Liver (tissue), 8 donors: ENCODE measurements at regions not wholly inside any gene's neighbourhood (a gene's known extent, or its start where the extent isn't known, plus 50 kb on each side); places are given as distances from the start of the nearest gene placed in this dataset.

Experiments
- DNase-seq: peaks from one replicate; pipeline ENCODE4 v3.0.0-alpha.2; 2017; ENCODE audit warnings: low spot score
- H3K27ac ChIP-seq, 2 donors: one replicate each; pipeline ENCODE4 v1.7.0; 2013; ENCODE audit warnings: inconsistent platforms in 2 of 2, low read length in 2 of 2, control low read depth in 1 of 2, low read depth in 1 of 2, mild to moderate bottlenecking in 1 of 2
- H3K27me3 ChIP-seq, 4 donors: one replicate each; pipeline versions ENCODE4 v1.6.1 to v1.7.0; 2013; ENCODE audit warnings: low read length in 3 of 4, inconsistent platforms in 1 of 4, mild to moderate bottlenecking in 1 of 4, moderate library complexity in 1 of 4; ENCODE audit not compliant: control insufficient read depth in 4 of 4, insufficient read depth in 4 of 4
- H3K36me3 ChIP-seq, 4 donors: one replicate each; pipeline versions ENCODE4 v1.6.1 to v1.7.0; 2013; ENCODE audit warnings: low read length in 3 of 4, mild to moderate bottlenecking in 3 of 4, low read depth in 1 of 4, moderate library complexity in 1 of 4; ENCODE audit not compliant: control insufficient read depth in 4 of 4, insufficient read depth in 3 of 4
- H3K4me1 ChIP-seq, 4 donors: one replicate each; pipeline versions ENCODE4 v1.6.1 to v1.7.0; 2013; ENCODE audit warnings: low read length in 3 of 4, mild to moderate bottlenecking in 3 of 4, moderate library complexity in 1 of 4; ENCODE audit not compliant: control insufficient read depth in 4 of 4, insufficient read depth in 4 of 4
- H3K4me3 ChIP-seq, 3 donors: one replicate each; pipeline versions ENCODE4 v1.6.1 to v1.7.0; 2013; ENCODE audit warnings: low read length in 3 of 3, control low read depth in 1 of 3, low read depth in 1 of 3, mild to moderate bottlenecking in 1 of 3
- H3K9ac ChIP-seq, 2 donors: one replicate each; pipeline ENCODE4 v1.7.0; 2013; ENCODE audit warnings: low read length in 2 of 2, mild to moderate bottlenecking in 2 of 2, moderate library complexity in 2 of 2, control low read depth in 1 of 2, low read depth in 1 of 2
- H3K9me3 ChIP-seq, 4 donors: one replicate each; pipeline versions ENCODE4 v1.6.1 to v1.7.0; 2013; ENCODE audit warnings: low read length in 3 of 4; ENCODE audit not compliant: control insufficient read depth in 4 of 4
- EGR1 ChIP-seq, 2 donors: IDR thresholded peaks; 2 replicates each; pipeline ENCODE4 v1.6.1; 2016 to 2018; ENCODE audit warnings: antibody characterized with exemption in 2 of 2, low read depth in 2 of 2
- FOXA1 ChIP-seq: IDR thresholded peaks from 2 replicates; pipeline ENCODE4 v1.6.1; 2016; ENCODE audit warnings: antibody characterized with exemption
- FOXA2 ChIP-seq: IDR thresholded peaks from 2 replicates; pipeline ENCODE4 v1.6.1; 2016; ENCODE audit warnings: antibody characterized with exemption
- GABPA ChIP-seq, 2 donors: IDR thresholded peaks in 1 of 2; conservative IDR thresholded peaks in 1 of 2; 2 replicates each; pipeline ENCODE4 v1.6.1; 2016; ENCODE audit warnings: antibody characterized with exemption in 2 of 2, mild to moderate bottlenecking in 1 of 2, moderate library complexity in 1 of 2
- HNF4A ChIP-seq, 2 donors: conservative IDR thresholded peaks; 2 replicates each; pipeline ENCODE4 v1.6.1; 2016; ENCODE audit warnings: antibody characterized with exemption in 2 of 2, mild to moderate bottlenecking in 2 of 2
- HNF4G ChIP-seq: IDR thresholded peaks from 2 replicates; pipeline ENCODE4 v1.6.1; 2016; ENCODE audit warnings: antibody characterized with exemption
- JUND ChIP-seq, 2 donors: IDR thresholded peaks; 2 replicates each; pipeline ENCODE4 v1.6.1; 2016; ENCODE audit warnings: antibody characterized with exemption in 2 of 2
- NR2F2 ChIP-seq: IDR thresholded peaks from 2 replicates; pipeline ENCODE4 v1.6.1; 2016; ENCODE audit warnings: antibody characterized with exemption
- RAD21 ChIP-seq, 2 donors: IDR thresholded peaks; 2 replicates each; pipeline ENCODE4 v1.6.1; 2016; ENCODE audit warnings: antibody characterized with exemption in 2 of 2, mild to moderate bottlenecking in 2 of 2
- RXRA ChIP-seq, 2 donors: IDR thresholded peaks; 2 replicates each; pipeline ENCODE4 v1.6.1; 2017 to 2018; ENCODE audit warnings: antibody characterized with exemption in 2 of 2, mild to moderate bottlenecking in 1 of 2
- SP1 ChIP-seq: IDR thresholded peaks from 2 replicates; pipeline ENCODE4 v1.6.1; 2018; ENCODE audit warnings: antibody characterized with exemption, mild to moderate bottlenecking
- TAF1 ChIP-seq: conservative IDR thresholded peaks from 2 replicates; pipeline ENCODE4 v1.6.1; 2016; ENCODE audit warnings: antibody characterized with exemption, mild to moderate bottlenecking
- YY1 ChIP-seq: IDR thresholded peaks from 2 replicates; pipeline ENCODE4 v1.6.1; 2016; ENCODE audit warnings: antibody characterized with exemption, mild to moderate bottlenecking
- WGBS: extraction: QIAGEN DNeasy Blood & Tissue Kit; methylation state at CpG from one replicate; pipeline ENCODE4 v1.1.7; 2013; 5-methylcytosine and 5-hydroxymethylcytosine counted together
- TF ChIP-seq, protein P1 (sequence below): IDR thresholded peaks from 2 replicates; pipeline ENCODE4 v1.6.1; 2016; ENCODE audit warnings: antibody characterized with exemption
- TF ChIP-seq, protein P2 (sequence below): IDR thresholded peaks from 2 replicates; pipeline ENCODE4 v1.6.1; 2016; ENCODE audit warnings: antibody characterized with exemption
- TF ChIP-seq, protein P3 (sequence below): fragments of 150-350 bp; IDR thresholded peaks from 2 replicates; pipeline ENCODE4 v1.5.1; 2017; ENCODE audit warnings: improper control_type of control experiment, low read depth, low read length; ENCODE audit not compliant: missing input control
- TF ChIP-seq, protein P4 (sequence below): IDR thresholded peaks from 2 replicates; pipeline ENCODE4 v1.6.1; 2016; ENCODE audit warnings: antibody characterized with exemption, mild to moderate bottlenecking
- donor health status: healthy.
- donor health status: healthy.
- donor health status: healthy.
- donor health status: healthy.
- donor health status: healthy.

DNA sequence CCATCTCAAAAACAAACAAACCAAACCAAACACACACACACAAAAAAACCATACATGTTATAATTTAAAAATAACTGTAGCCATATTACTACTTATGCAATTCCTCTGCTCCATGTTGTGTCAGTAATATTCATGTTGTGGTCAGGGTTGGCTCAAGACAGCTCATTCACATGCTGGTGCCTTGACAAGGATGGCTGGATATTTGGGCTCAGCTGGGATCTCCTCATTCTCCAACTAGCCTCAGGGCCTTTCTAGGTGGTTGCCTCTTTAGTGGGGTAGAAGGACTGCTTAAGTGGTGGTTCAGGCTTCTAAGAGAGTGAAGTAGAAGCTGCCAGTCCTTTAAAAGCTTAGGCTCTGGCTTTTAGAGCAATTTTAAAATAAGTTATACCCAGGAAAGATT is 189.3 kb downstream of the ADRA2A start:
- Histone ChIP-seq H3K36me3 (no peaks in the 10 kb centered on the region), H3K27ac (no peak overlapping the region), H3K27me3 (peaks cover 0 to 6% (median 0%) of the 10 kb centered on the region in 4 donors), H3K9ac (no peak overlapping the region), H3K9me3 (peaks cover 0 to 4% (median 0%) of the 10 kb centered on the region in 4 donors), H3K4me1 (no peaks in the 10 kb centered on the region), H3K4me3 (no peak overlapping the region)
- no peak for TF ChIP-seq SP1
- TF ChIP-seq RAD21 (IDR thresholded peaks at IDR 0.05): no peak
- TF ChIP-seq RXRA (IDR thresholded peaks at IDR 0.05): no peak
- TF ChIP-seq FOXA2: no peak
- TF ChIP-seq HNF4G: no peak
- no peak for DNase-seq

DNA sequence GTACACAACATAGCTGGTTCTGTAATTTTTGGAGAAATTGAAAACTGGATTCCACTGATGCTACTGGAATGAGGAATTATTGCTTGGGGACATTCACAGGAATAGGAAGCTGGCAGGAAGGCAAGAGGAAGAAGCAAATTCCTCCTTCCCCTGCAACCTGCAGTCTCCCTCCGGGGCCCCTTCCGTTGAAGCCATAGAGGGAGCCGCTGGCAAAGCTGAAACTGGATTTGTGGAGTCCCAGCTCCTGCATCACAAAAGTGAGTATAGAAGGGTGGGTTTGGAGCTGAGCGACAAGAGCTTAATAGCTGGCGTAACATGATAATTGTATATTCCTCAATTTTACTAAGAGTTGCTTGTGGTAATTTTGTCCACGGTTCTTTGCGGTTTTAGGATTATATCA is 190.8 kb downstream of the ADRA2A start:
- Histone ChIP-seq H3K9me3 (peaks cover 0 to 4% (median 2%) of the 10 kb centered on the region in 4 donors), H3K4me1 (no peaks in the 10 kb centered on the region), H3K27me3 (peaks cover 0 to 2% (median 0%) of the 10 kb centered on the region in 4 donors), H3K9ac (no peak overlapping the region), H3K4me3 (no peak overlapping the region), H3K27ac (no peak overlapping the region), H3K36me3 (no peaks in the 10 kb centered on the region)
- no peak for DNase-seq
- 65% methylated on average over 7 of the region's 7 CpGs for WGBS
- TF ChIP-seq FOXA2: no peak
- TF ChIP-seq YY1: no peak
- TF ChIP-seq, protein P1, sequence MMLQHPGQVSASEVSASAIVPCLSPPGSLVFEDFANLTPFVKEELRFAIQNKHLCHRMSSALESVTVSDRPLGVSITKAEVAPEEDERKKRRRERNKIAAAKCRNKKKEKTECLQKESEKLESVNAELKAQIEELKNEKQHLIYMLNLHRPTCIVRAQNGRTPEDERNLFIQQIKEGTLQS: no peak
- no peak for TF ChIP-seq FOXA1
- TF ChIP-seq RXRA (IDR thresholded peaks at IDR 0.05): no peak
- TF ChIP-seq GABPA (IDR thresholded peaks at IDR 0.05 in 1 of 2, conservative IDR thresholded peaks at IDR 0.05 in 1 of 2): no peak
- TF ChIP-seq EGR1 (IDR thresholded peaks at IDR 0.05; ENCODE audit: low read depth in 2 of 2): no peak
- TF ChIP-seq, protein P2, sequence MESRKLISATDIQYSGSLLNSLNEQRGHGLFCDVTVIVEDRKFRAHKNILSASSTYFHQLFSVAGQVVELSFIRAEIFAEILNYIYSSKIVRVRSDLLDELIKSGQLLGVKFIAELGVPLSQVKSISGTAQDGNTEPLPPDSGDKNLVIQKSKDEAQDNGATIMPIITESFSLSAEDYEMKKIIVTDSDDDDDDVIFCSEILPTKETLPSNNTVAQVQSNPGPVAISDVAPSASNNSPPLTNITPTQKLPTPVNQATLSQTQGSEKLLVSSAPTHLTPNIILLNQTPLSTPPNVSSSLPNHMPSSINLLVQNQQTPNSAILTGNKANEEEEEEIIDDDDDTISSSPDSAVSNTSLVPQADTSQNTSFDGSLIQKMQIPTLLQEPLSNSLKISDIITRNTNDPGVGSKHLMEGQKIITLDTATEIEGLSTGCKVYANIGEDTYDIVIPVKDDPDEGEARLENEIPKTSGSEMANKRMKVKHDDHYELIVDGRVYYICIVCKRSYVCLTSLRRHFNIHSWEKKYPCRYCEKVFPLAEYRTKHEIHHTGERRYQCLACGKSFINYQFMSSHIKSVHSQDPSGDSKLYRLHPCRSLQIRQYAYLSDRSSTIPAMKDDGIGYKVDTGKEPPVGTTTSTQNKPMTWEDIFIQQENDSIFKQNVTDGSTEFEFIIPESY: no peak
- no peak for TF ChIP-seq RAD21 (IDR thresholded peaks at IDR 0.05)
- no peak for TF ChIP-seq SP1
- TF ChIP-seq NR2F2: no peak
- no peak for TF ChIP-seq TAF1
- TF ChIP-seq, protein P3, sequence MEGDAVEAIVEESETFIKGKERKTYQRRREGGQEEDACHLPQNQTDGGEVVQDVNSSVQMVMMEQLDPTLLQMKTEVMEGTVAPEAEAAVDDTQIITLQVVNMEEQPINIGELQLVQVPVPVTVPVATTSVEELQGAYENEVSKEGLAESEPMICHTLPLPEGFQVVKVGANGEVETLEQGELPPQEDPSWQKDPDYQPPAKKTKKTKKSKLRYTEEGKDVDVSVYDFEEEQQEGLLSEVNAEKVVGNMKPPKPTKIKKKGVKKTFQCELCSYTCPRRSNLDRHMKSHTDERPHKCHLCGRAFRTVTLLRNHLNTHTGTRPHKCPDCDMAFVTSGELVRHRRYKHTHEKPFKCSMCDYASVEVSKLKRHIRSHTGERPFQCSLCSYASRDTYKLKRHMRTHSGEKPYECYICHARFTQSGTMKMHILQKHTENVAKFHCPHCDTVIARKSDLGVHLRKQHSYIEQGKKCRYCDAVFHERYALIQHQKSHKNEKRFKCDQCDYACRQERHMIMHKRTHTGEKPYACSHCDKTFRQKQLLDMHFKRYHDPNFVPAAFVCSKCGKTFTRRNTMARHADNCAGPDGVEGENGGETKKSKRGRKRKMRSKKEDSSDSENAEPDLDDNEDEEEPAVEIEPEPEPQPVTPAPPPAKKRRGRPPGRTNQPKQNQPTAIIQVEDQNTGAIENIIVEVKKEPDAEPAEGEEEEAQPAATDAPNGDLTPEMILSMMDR: no peak
- no peak for TF ChIP-seq HNF4A (conservative IDR thresholded peaks at IDR 0.05)
- no peak for TF ChIP-seq HNF4G
- TF ChIP-seq, protein P4, sequence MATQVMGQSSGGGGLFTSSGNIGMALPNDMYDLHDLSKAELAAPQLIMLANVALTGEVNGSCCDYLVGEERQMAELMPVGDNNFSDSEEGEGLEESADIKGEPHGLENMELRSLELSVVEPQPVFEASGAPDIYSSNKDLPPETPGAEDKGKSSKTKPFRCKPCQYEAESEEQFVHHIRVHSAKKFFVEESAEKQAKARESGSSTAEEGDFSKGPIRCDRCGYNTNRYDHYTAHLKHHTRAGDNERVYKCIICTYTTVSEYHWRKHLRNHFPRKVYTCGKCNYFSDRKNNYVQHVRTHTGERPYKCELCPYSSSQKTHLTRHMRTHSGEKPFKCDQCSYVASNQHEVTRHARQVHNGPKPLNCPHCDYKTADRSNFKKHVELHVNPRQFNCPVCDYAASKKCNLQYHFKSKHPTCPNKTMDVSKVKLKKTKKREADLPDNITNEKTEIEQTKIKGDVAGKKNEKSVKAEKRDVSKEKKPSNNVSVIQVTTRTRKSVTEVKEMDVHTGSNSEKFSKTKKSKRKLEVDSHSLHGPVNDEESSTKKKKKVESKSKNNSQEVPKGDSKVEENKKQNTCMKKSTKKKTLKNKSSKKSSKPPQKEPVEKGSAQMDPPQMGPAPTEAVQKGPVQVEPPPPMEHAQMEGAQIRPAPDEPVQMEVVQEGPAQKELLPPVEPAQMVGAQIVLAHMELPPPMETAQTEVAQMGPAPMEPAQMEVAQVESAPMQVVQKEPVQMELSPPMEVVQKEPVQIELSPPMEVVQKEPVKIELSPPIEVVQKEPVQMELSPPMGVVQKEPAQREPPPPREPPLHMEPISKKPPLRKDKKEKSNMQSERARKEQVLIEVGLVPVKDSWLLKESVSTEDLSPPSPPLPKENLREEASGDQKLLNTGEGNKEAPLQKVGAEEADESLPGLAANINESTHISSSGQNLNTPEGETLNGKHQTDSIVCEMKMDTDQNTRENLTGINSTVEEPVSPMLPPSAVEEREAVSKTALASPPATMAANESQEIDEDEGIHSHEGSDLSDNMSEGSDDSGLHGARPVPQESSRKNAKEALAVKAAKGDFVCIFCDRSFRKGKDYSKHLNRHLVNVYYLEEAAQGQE: no peak
- TF ChIP-seq JUND (IDR thresholded peaks at IDR 0.05): no peak
